EL (cell line): ENCODE measurements at regions not wholly inside any gene's neighbourhood (a gene's known extent, or its start where the extent isn't known, plus 50 kb on each side); places are given as distances from the start of the nearest gene placed in this dataset.

Experiments used
- DNase-seq: peaks from one replicate; pipeline ENCODE4 v3.0.0-alpha.2; 2016

- DNase-seq, result no peak
Measured at GRCh38 chr1:96998466-96998865, 276.9 kb downstream of the PTBP2 start.

- no peak for DNase-seq
Measured at GRCh38 chr1:96999191-96999590, 277.6 kb downstream of the PTBP2 start.

- peak; percentile 9 for DNase-seq
Measured at GRCh38 chr1:97004054-97004453, 282.5 kb downstream of the PTBP2 start.

GRCh38 chr1:97004743-97005142 is 283.2 kb downstream of the PTBP2 start:
- no peak for DNase-seq

- DNase-seq, result peak; percentile 87
Measured at GRCh38 chr1:97006044-97006661, 284.6 kb downstream of the PTBP2 start.

- DNase-seq, result no peak
Measured at GRCh38 chr1:97007840-97008604, 286.4 kb downstream of the PTBP2 start.

- peak; percentile 31 for DNase-seq
Measured at GRCh38 chr1:97010566-97011264, 289.1 kb downstream of the PTBP2 start.

- DNase-seq, result no peak
Measured at GRCh38 chr1:97013136-97013535, 291.6 kb downstream of the PTBP2 start.

- DNase-seq, result peak; percentile 67
Measured at GRCh38 chr1:97013941-97014340, 292.4 kb downstream of the PTBP2 start.

GRCh38 chr1:97014426-97014825 is 292.8 kb downstream of the PTBP2 start:
- no peak for DNase-seq

GRCh38 chr1:97017895-97018294 is 296.3 kb downstream of the PTBP2 start:
- DNase-seq, result no peak
